Tibial nerve (tissue), 3 donors: ENCODE measurements at regions not wholly inside any gene's neighbourhood (a gene's known extent, or its start where the extent isn't known, plus 50 kb on each side); places are given as distances from the start of the nearest gene placed in this dataset.
"Not testable (repeated sequence)": the region's sequence is repeated elsewhere in the genome, so short reads cannot be mapped to it uniquely, and the experiment has no call there.

Source experiments
- CTCF ChIP-seq, 5 experiments: fragments of 200-600 bp in 3 of 5; fragments of 450-650 bp in 2 of 5; sonication (generic) in 3 of 5; IDR thresholded peaks; one replicate each; pipeline ENCODE4 v1.5.1; 2016 to 2019; ENCODE audit warnings: antibody characterized with exemption in 5 of 5, mild to moderate bottlenecking in 3 of 5, moderate library complexity in 2 of 5
- POLR2A ChIP-seq, 2 donors: fragments of 450-650 bp; IDR thresholded peaks; one replicate each; pipeline ENCODE4 v1.6.1; 2017; ENCODE audit warnings: antibody characterized with exemption in 2 of 2, mild to moderate bottlenecking in 2 of 2, moderate library complexity in 2 of 2

- not testable (repeated sequence) for TF ChIP-seq POLR2A, CTCF (IDR thresholded peaks at IDR 0.05)
Observed at GRCh38 chr2:111373989-111374388, 253.3 kb downstream of the BCL2L11 start.
